GM23338 (cell line): ENCODE measurements at regions not wholly inside any gene's neighbourhood (a gene's known extent, or its start where the extent isn't known, plus 50 kb on each side); places are given as distances from the start of the nearest gene placed in this dataset.

Experiments
- ATAC-seq: fragments of 200-7000 bp; cut with Tn5 transposase; 3 replicates; pipeline ENCODE4 v1.9.1; 2020
- DNase-seq: peaks from one replicate; pipeline ENCODE4 v3.0.0-alpha.2; 2015; ENCODE audit warnings: low spot score
- H2AFZ ChIP-seq: fragments of 200-600 bp; sonication (generic); 2 replicates; pipeline ENCODE4 v1.8.0; 2016; ENCODE audit warnings: antibody characterized with exemption, mild to moderate bottlenecking, moderate library complexity
- H3F3A ChIP-seq: fragments of 200-600 bp; sonication (generic); replicated peaks from 2 replicates; pipeline ENCODE4 v1.8.0; 2017; ENCODE audit warnings: antibody characterized with exemption, mixed run types, low read depth
- H3K27ac ChIP-seq: fragments of 200-600 bp; sonication (generic); 2 replicates; pipeline ENCODE4 v1.6.1; 2016; ENCODE audit warnings: low read depth
- H3K27me3 ChIP-seq: fragments of 200-600 bp; sonication (generic); 2 replicates; pipeline ENCODE4 v1.8.0; 2016; ENCODE audit warnings: mild to moderate bottlenecking, mixed run types, moderate library complexity; ENCODE audit not compliant: insufficient read depth
- H3K36me3 ChIP-seq: fragments of 200-600 bp; sonication (generic); 2 replicates; pipeline ENCODE4 v1.8.0; 2016; ENCODE audit warnings: mild to moderate bottlenecking; ENCODE audit not compliant: insufficient read depth
- H3K4me1 ChIP-seq: fragments of 200-600 bp; sonication (generic); 2 replicates; pipeline ENCODE4 v1.8.0; 2016; ENCODE audit warnings: mild to moderate bottlenecking, moderate library complexity; ENCODE audit not compliant: insufficient read depth
- H3K4me2 ChIP-seq: fragments of 200-600 bp; sonication (generic); 2 replicates; pipeline ENCODE4 v1.7.1; 2017; ENCODE audit warnings: mixed run types
- H3K4me3 ChIP-seq: fragments of 200-600 bp; sonication (generic); 2 replicates; pipeline ENCODE4 v1.6.1; 2016; ENCODE audit warnings: mixed run types
- H3K79me2 ChIP-seq: fragments of 200-600 bp; sonication (generic); replicated peaks from 2 replicates; pipeline ENCODE4 v1.8.0; 2017; ENCODE audit warnings: mild to moderate bottlenecking; ENCODE audit not compliant: insufficient read depth
- H3K9me2 ChIP-seq: fragments of 200-600 bp; sonication (generic); 2 replicates; pipeline ENCODE4 v1.8.0; 2017; ENCODE audit not compliant: insufficient read depth
- H4K20me1 ChIP-seq: fragments of 200-600 bp; sonication (generic); replicated peaks from 2 replicates; pipeline ENCODE4 v1.8.0; 2017; ENCODE audit warnings: mild to moderate bottlenecking; ENCODE audit not compliant: insufficient read depth
- H3K27ac Mint-ChIP-seq: 2 replicates; pipeline ENCODE4 v1.8.0; 2020; ENCODE audit warnings: inconsistent platforms, mild to moderate bottlenecking, moderate library complexity, mixed read lengths
- H3K27me3 Mint-ChIP-seq: 3 replicates; pipeline ENCODE4 v1.8.0; 2022; ENCODE audit warnings: low read depth, mild to moderate bottlenecking, moderate library complexity, mixed read lengths, inconsistent platforms; ENCODE audit not compliant: insufficient read depth, poor library complexity
- H3K36me3 Mint-ChIP-seq: 3 replicates; pipeline ENCODE4 v1.8.0; 2021; ENCODE audit warnings: low read depth, mild to moderate bottlenecking, inconsistent platforms, moderate library complexity, mixed read lengths
- H3K4me1 Mint-ChIP-seq: 3 replicates; pipeline ENCODE4 v1.8.0; 2020; ENCODE audit warnings: mild to moderate bottlenecking, inconsistent platforms, mixed read lengths
- H3K4me3 Mint-ChIP-seq: 3 replicates; pipeline ENCODE4 v1.8.0; 2021; ENCODE audit warnings: moderate library complexity, mild to moderate bottlenecking, inconsistent platforms, mixed read lengths
- H3K9me3 Mint-ChIP-seq: 3 replicates; pipeline ENCODE4 v1.8.0; 2020; ENCODE audit warnings: moderate library complexity, mild to moderate bottlenecking, inconsistent platforms, mixed read lengths
- CREB1 ChIP-seq: fragments of 250-450 bp; sonication (Bioruptor Pico); IDR thresholded peaks from 2 replicates; pipeline ENCODE4 v1.5.0; 2020; ENCODE audit warnings: low read depth, mild to moderate bottlenecking, moderate library complexity
- ETS1 ChIP-seq: IDR thresholded peaks from 2 replicates; pipeline ENCODE4 v1.6.1; 2016; ENCODE audit warnings: antibody characterized with exemption
- EZH2 ChIP-seq: fragments of 200-600 bp; sonication (generic); IDR thresholded peaks from one replicate; pipeline ENCODE4 v1.8.0; 2017; ENCODE audit warnings: antibody characterized with exemption, mild to moderate bottlenecking, low read depth; ENCODE audit not compliant: unreplicated experiment
- EZH2phosphoT487 ChIP-seq: fragments of 200-600 bp; sonication (generic); IDR thresholded peaks from one replicate; pipeline ENCODE4 v1.8.1; 2018; ENCODE audit warnings: antibody characterized with exemption; ENCODE audit not compliant: unreplicated experiment
- JUNB ChIP-seq: IDR thresholded peaks from one replicate; pipeline ENCODE4 v1.6.1; 2016; ENCODE audit warnings: antibody characterized with exemption; ENCODE audit not compliant: unreplicated experiment
- NANOG ChIP-seq: IDR thresholded peaks from 2 replicates; pipeline ENCODE4 v1.6.1; 2016; ENCODE audit warnings: antibody characterized with exemption, borderline replicate concordance
- POLR2AphosphoS5 ChIP-seq: IDR thresholded peaks from 2 replicates; pipeline ENCODE4 v1.6.1; 2016; ENCODE audit warnings: antibody characterized with exemption, low read depth
- REST ChIP-seq: IDR thresholded peaks from one replicate; pipeline ENCODE4 v1.6.1; 2018; ENCODE audit warnings: antibody characterized with exemption; ENCODE audit not compliant: unreplicated experiment
- STAT1 ChIP-seq: IDR thresholded peaks from one replicate; pipeline ENCODE4 v1.6.1; 2016; ENCODE audit warnings: antibody characterized with exemption; ENCODE audit not compliant: unreplicated experiment
- ZNF114 ChIP-seq: fragments of 250-450 bp; sonication (Bioruptor Pico); IDR thresholded peaks from 2 replicates; pipeline ENCODE4 v1.5.0; 2020; ENCODE audit warnings: mild to moderate bottlenecking, moderate library complexity
- ZNF331 ChIP-seq: fragments of 250-450 bp; sonication (Bioruptor Pico); IDR thresholded peaks from 2 replicates; pipeline ENCODE4 v1.5.0; 2020; ENCODE audit warnings: low read depth, mild to moderate bottlenecking, moderate library complexity
- ZNF462 ChIP-seq: fragments of 250-450 bp; sonication (Bioruptor Pico); IDR thresholded peaks from 2 replicates; pipeline ENCODE4 v1.5.0; 2020; ENCODE audit warnings: mild to moderate bottlenecking, moderate library complexity
- TF ChIP-seq, protein P1 (sequence below), 2 experiments: fragments of 200-600 bp in 1 of 2; sonication (generic) in 1 of 2; conservative IDR thresholded peaks; 2 replicates each; pipeline versions ENCODE4 v1.5.1 to v1.6.1; 2016 to 2017; ENCODE audit warnings: antibody characterized with exemption in 2 of 2, low read depth in 2 of 2, mild to moderate bottlenecking in 2 of 2, moderate library complexity in 1 of 2

DNA sequence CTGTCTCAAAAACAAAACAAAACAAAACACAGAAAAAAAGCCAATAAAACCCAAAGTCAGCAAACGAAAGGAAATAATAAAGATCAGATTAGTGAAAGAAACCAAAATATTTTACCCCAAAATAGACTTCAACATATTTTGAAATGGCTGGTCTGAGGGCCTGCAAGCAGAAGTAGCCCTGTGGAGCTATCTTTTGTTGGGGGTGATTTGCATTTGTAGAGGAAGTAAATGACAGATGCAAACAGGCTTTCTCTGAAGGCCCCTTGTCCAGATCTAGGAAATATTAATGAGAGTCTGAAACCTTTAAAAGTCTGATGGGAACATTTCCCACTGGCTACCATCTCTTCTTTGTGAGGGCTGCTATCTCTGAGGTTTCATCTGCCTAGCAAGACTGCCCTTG lies 74.0 kb downstream of the GCNT4 start:
- H3K27ac ChIP-seq, result no peak overlapping the region

More for the DNA sequence above, 74.0 kb downstream of the GCNT4 start:
- H3K9me2 ChIP-seq, result no peaks in the 10 kb centered on the region
- no peak overlapping the region for H3K27ac Mint-ChIP-seq
- DNase-seq (no peak), ATAC-seq (no peak)
- peak overlapping the region; percentile 57 for H3K4me2 ChIP-seq
- H3F3A ChIP-seq, result no peaks in the 10 kb centered on the region
- H3K4me1 Mint-ChIP-seq, result peaks cover 17% of the 10 kb centered on the region
- no peaks in the 10 kb centered on the region for H4K20me1 ChIP-seq
- H3K4me1 ChIP-seq, result peaks cover 7% of the 10 kb centered on the region
- no peaks in the 10 kb centered on the region for H3K36me3 Mint-ChIP-seq
- peak overlapping the region; percentile 33; the same call in 1 of the 2 replicates for H2AFZ ChIP-seq
- H3K36me3 ChIP-seq, result no peaks in the 10 kb centered on the region; the same call in 1 of the 2 replicates
- TF ChIP-seq STAT1 (no peak), ZNF114 (CRISPR knock-in tag) (no peak), POLR2AphosphoS5 (no peak), ZNF462 (CRISPR knock-in tag) (no peak), EZH2 (no peak), ETS1 (no peak), NANOG (no peak), ZNF331 (CRISPR knock-in tag) (no peak), REST (no peak), EZH2phosphoT487 (no peak), CREB1 (CRISPR knock-in tag) (no peak), JUNB (no peak)
- TF ChIP-seq, protein P1, sequence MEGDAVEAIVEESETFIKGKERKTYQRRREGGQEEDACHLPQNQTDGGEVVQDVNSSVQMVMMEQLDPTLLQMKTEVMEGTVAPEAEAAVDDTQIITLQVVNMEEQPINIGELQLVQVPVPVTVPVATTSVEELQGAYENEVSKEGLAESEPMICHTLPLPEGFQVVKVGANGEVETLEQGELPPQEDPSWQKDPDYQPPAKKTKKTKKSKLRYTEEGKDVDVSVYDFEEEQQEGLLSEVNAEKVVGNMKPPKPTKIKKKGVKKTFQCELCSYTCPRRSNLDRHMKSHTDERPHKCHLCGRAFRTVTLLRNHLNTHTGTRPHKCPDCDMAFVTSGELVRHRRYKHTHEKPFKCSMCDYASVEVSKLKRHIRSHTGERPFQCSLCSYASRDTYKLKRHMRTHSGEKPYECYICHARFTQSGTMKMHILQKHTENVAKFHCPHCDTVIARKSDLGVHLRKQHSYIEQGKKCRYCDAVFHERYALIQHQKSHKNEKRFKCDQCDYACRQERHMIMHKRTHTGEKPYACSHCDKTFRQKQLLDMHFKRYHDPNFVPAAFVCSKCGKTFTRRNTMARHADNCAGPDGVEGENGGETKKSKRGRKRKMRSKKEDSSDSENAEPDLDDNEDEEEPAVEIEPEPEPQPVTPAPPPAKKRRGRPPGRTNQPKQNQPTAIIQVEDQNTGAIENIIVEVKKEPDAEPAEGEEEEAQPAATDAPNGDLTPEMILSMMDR (conservative IDR thresholded peaks at IDR 0.05; ENCODE audit: low read depth in 2 of 2), result no peak
- H3K4me3 ChIP-seq, result no peak overlapping the region
- no peak overlapping the region for H3K4me3 Mint-ChIP-seq
- no peaks in the 10 kb centered on the region for H3K79me2 ChIP-seq
- H3K27me3 ChIP-seq, result no peaks in the 10 kb centered on the region
- H3K27me3 Mint-ChIP-seq, result peaks cover 3% of the 10 kb centered on the region
- peaks cover 7% of the 10 kb centered on the region for H3K9me3 Mint-ChIP-seq
